ENCODE measurements at regions not wholly inside any gene's neighbourhood (a gene's known extent, or its start where the extent isn't known, plus 50 kb on each side); places are given as distances from the start of the nearest gene placed in this dataset.

DNA sequence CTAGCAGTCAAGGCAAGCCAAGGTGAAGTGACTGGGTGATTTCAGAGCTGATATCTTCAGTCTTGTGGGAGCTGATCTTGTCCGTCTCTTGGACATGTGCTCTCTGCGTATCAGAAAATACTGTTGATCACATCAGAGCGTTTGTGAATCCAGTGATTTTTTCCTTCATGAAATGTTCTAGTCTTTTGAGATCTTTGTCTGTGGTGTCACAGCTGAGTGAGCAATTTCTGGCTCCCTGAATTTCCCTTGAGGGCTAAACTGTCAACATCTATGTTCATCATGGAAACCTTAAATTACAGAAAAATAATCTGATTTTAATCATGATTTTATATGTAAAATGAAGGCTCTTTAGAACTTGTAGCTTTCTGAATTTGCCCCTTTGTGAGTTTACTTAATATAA, 432.0 kb downstream of the CCDC85A start:
- Histone ChIP-seq H3K27me3 (replicated peaks in 1 of 4; ENCODE audit: control insufficient read depth in 3 of 4, extremely low read depth in 1 of 4, insufficient read depth in 3 of 4, low read length in 3 of 4) (no peaks in the 10 kb centered on the region), H4K5ac (ENCODE audit: insufficient read length, low read depth, low read length) (no peak overlapping the region), H2BK120ac (replicated peaks; ENCODE audit: low read depth, low read length) (no peak overlapping the region), H4K91ac (replicated peaks; ENCODE audit: insufficient read length, low read length) (no peak overlapping the region), H2BK5ac (ENCODE audit: low read depth, low read length) (no peak overlapping the region), H4K8ac (ENCODE audit: extremely low read depth, insufficient read depth, low read length) (no peak overlapping the region), H2BK15ac (ENCODE audit: low read length) (no peak overlapping the region), H3K36me3 (ENCODE audit: control insufficient read depth in 2 of 4, insufficient read depth in 4 of 4, low read length in 3 of 4) (no peaks in the 10 kb centered on the region), H2AFZ (ENCODE audit: low read length) (no peak overlapping the region), H3K4ac (replicated peaks; ENCODE audit: insufficient read length, low read depth, low read length) (no peak overlapping the region), H3K4me1 (replicated peaks in 1 of 4; ENCODE audit: control insufficient read depth in 3 of 4, insufficient read depth in 4 of 4, low read length in 3 of 4) (no peaks in the 10 kb centered on the region), H3K23ac (ENCODE audit: insufficient read length) (no peak overlapping the region), H3K79me1 (ENCODE audit: low read depth, low read length) (no peaks in the 10 kb centered on the region), H2AK5ac (ENCODE audit: low read depth, low read length) (no peak overlapping the region), H2BK20ac (ENCODE audit: low read length) (no peak overlapping the region), H3K9me3 (ENCODE audit: insufficient read depth in 2 of 2, low read depth in 1 of 2, low read length in 1 of 2) (no peaks in the 10 kb centered on the region; a peak in 1 of 4 replicates), H2BK12ac (ENCODE audit: low read depth, low read length) (no peak overlapping the region), H3K9ac (replicated peaks in 1 of 4; ENCODE audit: extremely low read depth in 1 of 4, low read depth in 3 of 4, low read length in 3 of 4) (no peak overlapping the region), H3K4me2 (ENCODE audit: insufficient read depth in 1 of 2, low read depth in 2 of 2, low read length in 2 of 2) (no peak overlapping the region), H3K23me2 (ENCODE audit: low read depth, low read length) (no peaks in the 10 kb centered on the region), H3K4me3 (ENCODE audit: extremely low read depth in 1 of 4, insufficient read depth in 2 of 4, low read depth in 3 of 4, low read length in 4 of 4) (no peak overlapping the region), H3K27ac (ENCODE audit: low read depth, low read length) (no peak overlapping the region), H4K20me1 (replicated peaks in 1 of 2; ENCODE audit: control insufficient read depth in 1 of 2, insufficient read depth in 2 of 2, low read length in 2 of 2) (no peaks in the 10 kb centered on the region), H3K18ac (ENCODE audit: extremely low read depth, low read length) (no peak overlapping the region), H3K56ac (replicated peaks; ENCODE audit: insufficient read length, low read depth, low read length) (no peak overlapping the region), H3K79me2 (ENCODE audit: control insufficient read depth in 1 of 2, insufficient read depth in 2 of 2, low read length in 2 of 2) (no peaks in the 10 kb centered on the region), H3K14ac (ENCODE audit: insufficient read length) (no peak overlapping the region)
- FAIRE-seq (no peak), DNase-seq (ENCODE audit: low read depth in 1 of 2, low spot score in 2 of 2) (no peak)
- ChIA-PET POLR2A (ENCODE audit: partially characterized antibody) (no interaction called here), CTCF (ENCODE audit: partially characterized antibody) (no interaction called here)
- WGBS, 2 experiments (ENCODE audit: extremely low coverage in 1 of 2, insufficient coverage in 1 of 2, insufficient read length in 1 of 2, insufficient replicate concordance in 2 of 2, low coverage in 1 of 2, low lambda C conversion rate in 2 of 2, missing lambda C conversion rate in 1 of 2), result 86% methylated on average over 3 of the region's 3 CpGs; no CpG with 5 or more reads in 1 of the 2 experiments
- no peak for TF ChIP-seq HDAC6 (IDR thresholded peaks at IDR 0.05; ENCODE audit: low read depth, low read length)

Measured in H1 (cell line).